HG02885 (cell line): ENCODE measurements at regions not wholly inside any gene's neighbourhood (a gene's known extent, or its start where the extent isn't known, plus 50 kb on each side); places are given as distances from the start of the nearest gene placed in this dataset.

Source experiments
- ATAC-seq: cut with Tn5 transposase; IDR thresholded peaks from one replicate; pipeline ENCODE4 v1.9.1; 2021; ENCODE audit warnings: mild to moderate bottlenecking; ENCODE audit not compliant: unreplicated experiment, poor library complexity

GRCh38 chr14:101074196-101075024 is 170.9 kb upstream of the RTL1 start:
- no peak for ATAC-seq

- no peak for ATAC-seq
Measured at GRCh38 chr14:101075025-101075800, 171.7 kb upstream of the RTL1 start.

- ATAC-seq, result no peak
Measured at GRCh38 chr14:101075801-101076413, 172.4 kb upstream of the RTL1 start.

GRCh38 chr14:101076451-101077198 is 173.1 kb upstream of the RTL1 start:
- ATAC-seq, result no peak

- ATAC-seq, result no peak
Measured at GRCh38 chr14:101077481-101078074, 174.1 kb upstream of the RTL1 start.

- ATAC-seq, result no peak
Measured at GRCh38 chr14:101078170-101078891, 174.8 kb upstream of the RTL1 start.

- no peak for ATAC-seq
Measured at GRCh38 chr14:101078892-101079221, 175.3 kb upstream of the RTL1 start.

- ATAC-seq, result no peak
Measured at GRCh38 chr14:101080922-101081593, 177.5 kb upstream of the RTL1 start.

GRCh38 chr14:101082036-101082435 is 178.5 kb upstream of the RTL1 start:
- ATAC-seq, result no peak

GRCh38 chr14:101082436-101083384 is 179.2 kb upstream of the RTL1 start:
- no peak for ATAC-seq

- ATAC-seq, result no peak
Measured at GRCh38 chr14:101083564-101084435, 180.3 kb upstream of the RTL1 start.

GRCh38 chr14:101084436-101084826 is 180.9 kb upstream of the RTL1 start:
- ATAC-seq, result no peak

GRCh38 chr14:101086926-101087325 is 183.4 kb upstream of the RTL1 start:
- no peak for ATAC-seq

- no peak for ATAC-seq
Measured at GRCh38 chr14:101087614-101088394, 184.3 kb upstream of the RTL1 start.

GRCh38 chr14:101088395-101088667 is 184.8 kb upstream of the RTL1 start:
- no peak for ATAC-seq

GRCh38 chr14:101088714-101089113 is 185.2 kb upstream of the RTL1 start:
- no peak for ATAC-seq
